ENCODE measurements at regions not wholly inside any gene's neighbourhood (a gene's known extent, or its start where the extent isn't known, plus 50 kb on each side); places are given as distances from the start of the nearest gene placed in this dataset.

DNA sequence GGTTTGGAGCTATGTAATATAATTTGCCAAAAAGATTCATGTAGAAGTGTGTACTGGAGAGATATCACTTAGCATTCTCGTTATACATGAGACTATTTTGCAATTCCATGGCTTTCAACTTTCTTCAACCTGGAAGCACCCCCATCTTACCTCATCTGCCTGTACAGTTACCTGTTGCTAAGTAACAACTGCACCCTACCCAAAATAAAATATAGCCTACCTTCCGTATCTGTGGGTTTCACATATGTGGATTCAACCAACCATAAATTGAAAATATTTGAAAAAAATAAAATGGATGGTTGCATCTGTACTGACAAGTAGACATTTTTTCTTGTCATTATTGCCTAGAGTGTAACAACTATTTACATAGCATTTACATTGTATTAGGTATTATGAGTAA lies 278.3 kb downstream of the PPP1R2C start:
- H4K20me1 ChIP-seq (ENCODE audit: insufficient read depth, low read length): no peaks in the 10 kb centered on the region
- no peak overlapping the region for H3K9ac ChIP-seq (ENCODE audit: low read depth, low read length)
- DNase-seq: no peak
- no peaks in the 10 kb centered on the region for H3K36me3 ChIP-seq (ENCODE audit: insufficient read depth, low read length)
- H3K27me3 ChIP-seq (ENCODE audit: insufficient read depth, low read length, poor library complexity): no peaks in the 10 kb centered on the region
- H3K4me1 ChIP-seq (ENCODE audit: insufficient read depth, low read length): no peaks in the 10 kb centered on the region
- H2AFZ ChIP-seq (ENCODE audit: low read depth, low read length): no peak overlapping the region
- TF ChIP-seq, protein P1, sequence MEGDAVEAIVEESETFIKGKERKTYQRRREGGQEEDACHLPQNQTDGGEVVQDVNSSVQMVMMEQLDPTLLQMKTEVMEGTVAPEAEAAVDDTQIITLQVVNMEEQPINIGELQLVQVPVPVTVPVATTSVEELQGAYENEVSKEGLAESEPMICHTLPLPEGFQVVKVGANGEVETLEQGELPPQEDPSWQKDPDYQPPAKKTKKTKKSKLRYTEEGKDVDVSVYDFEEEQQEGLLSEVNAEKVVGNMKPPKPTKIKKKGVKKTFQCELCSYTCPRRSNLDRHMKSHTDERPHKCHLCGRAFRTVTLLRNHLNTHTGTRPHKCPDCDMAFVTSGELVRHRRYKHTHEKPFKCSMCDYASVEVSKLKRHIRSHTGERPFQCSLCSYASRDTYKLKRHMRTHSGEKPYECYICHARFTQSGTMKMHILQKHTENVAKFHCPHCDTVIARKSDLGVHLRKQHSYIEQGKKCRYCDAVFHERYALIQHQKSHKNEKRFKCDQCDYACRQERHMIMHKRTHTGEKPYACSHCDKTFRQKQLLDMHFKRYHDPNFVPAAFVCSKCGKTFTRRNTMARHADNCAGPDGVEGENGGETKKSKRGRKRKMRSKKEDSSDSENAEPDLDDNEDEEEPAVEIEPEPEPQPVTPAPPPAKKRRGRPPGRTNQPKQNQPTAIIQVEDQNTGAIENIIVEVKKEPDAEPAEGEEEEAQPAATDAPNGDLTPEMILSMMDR (IDR thresholded peaks at IDR 0.05; ENCODE audit: borderline replicate concordance, extremely low read depth, low read length, poor library complexity, severe bottlenecking): no peak
- TF ChIP-seq EZH2 (IDR thresholded peaks at IDR 0.05; ENCODE audit: borderline replicate concordance, low read depth, low read length, severe bottlenecking): no peak
- no peak overlapping the region for H3K27ac ChIP-seq (ENCODE audit: low read length)
- H3K79me2 ChIP-seq (ENCODE audit: insufficient read depth, low read length): no peaks in the 10 kb centered on the region
- H3K4me3 ChIP-seq (ENCODE audit: low read depth in 1 of 2, low read length in 2 of 2): no peak overlapping the region
- H3K4me2 ChIP-seq (ENCODE audit: insufficient read depth, low read length): no peak overlapping the region
- no peaks in the 10 kb centered on the region for H3K9me3 ChIP-seq (ENCODE audit: insufficient read depth, low read length, severe bottlenecking)
- ATAC-seq (ENCODE audit: insufficient read depth, low read depth): no peak

DNA sequence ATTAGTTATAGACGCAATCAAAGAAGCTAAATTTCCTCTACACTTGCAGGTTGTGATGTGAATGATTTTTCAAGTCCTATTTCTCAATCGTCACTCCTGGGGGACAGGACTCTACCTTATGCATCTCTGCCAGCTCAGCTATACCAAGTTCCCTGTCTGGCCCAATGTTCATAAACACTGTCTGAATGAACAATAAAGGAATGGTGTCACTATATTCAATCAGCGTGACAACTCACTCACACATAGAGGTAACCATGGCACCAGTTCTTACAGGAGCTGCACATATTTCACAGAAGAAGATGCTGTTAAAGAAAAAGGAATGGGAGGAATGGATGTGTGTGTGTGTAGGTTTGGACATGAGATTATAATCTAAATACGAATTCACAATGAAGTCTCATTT lies 280.6 kb downstream of the PPP1R2C start:
- H3K27ac ChIP-seq (ENCODE audit: low read length): no peak overlapping the region
- no peaks in the 10 kb centered on the region for H3K27me3 ChIP-seq (ENCODE audit: insufficient read depth, low read length, poor library complexity)
- no peaks in the 10 kb centered on the region for H4K20me1 ChIP-seq (ENCODE audit: insufficient read depth, low read length)
- no peaks in the 10 kb centered on the region for H3K4me1 ChIP-seq (ENCODE audit: insufficient read depth, low read length)
- H3K4me3 ChIP-seq (ENCODE audit: low read depth in 1 of 2, low read length in 2 of 2): no peak overlapping the region
- no peaks in the 10 kb centered on the region for H3K36me3 ChIP-seq (ENCODE audit: insufficient read depth, low read length)
- TF ChIP-seq EZH2 (IDR thresholded peaks at IDR 0.05; ENCODE audit: borderline replicate concordance, low read depth, low read length, severe bottlenecking): no peak
- TF ChIP-seq, protein P1 (IDR thresholded peaks at IDR 0.05; ENCODE audit: borderline replicate concordance, extremely low read depth, low read length, poor library complexity, severe bottlenecking): no peak
- H3K9me3 ChIP-seq (ENCODE audit: insufficient read depth, low read length, severe bottlenecking): no peaks in the 10 kb centered on the region
- DNase-seq (no peak), ATAC-seq (ENCODE audit: insufficient read depth, low read depth) (no peak)
- H3K79me2 ChIP-seq (ENCODE audit: insufficient read depth, low read length): no peaks in the 10 kb centered on the region
- no peak overlapping the region for H2AFZ ChIP-seq (ENCODE audit: low read depth, low read length)
- no peak overlapping the region for H3K4me2 ChIP-seq (ENCODE audit: insufficient read depth, low read length)
- no peak overlapping the region for H3K9ac ChIP-seq (ENCODE audit: low read depth, low read length)

DNA sequence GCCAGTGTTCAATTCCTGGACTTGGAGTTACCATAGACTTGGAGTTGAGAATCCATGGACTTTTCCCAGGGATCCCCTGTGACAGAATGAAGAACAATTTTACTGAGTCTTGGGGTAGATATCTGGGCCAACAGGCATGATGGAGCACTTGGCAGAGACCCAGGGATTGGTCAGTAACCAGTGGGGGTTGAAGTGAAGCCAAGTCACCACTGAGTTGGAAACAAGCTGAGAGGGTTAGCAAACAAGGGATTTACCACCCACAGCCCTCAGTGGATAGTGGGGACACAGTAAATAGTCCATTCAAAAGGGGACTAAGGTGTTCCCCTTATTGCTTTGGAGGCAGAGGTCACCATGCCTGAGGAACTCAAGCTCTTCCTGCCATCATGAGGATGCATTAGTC lies 281.7 kb downstream of the PPP1R2C start:
- TF ChIP-seq EZH2 (IDR thresholded peaks at IDR 0.05; ENCODE audit: borderline replicate concordance, low read depth, low read length, severe bottlenecking): no peak
- TF ChIP-seq, protein P1 (IDR thresholded peaks at IDR 0.05; ENCODE audit: borderline replicate concordance, extremely low read depth, low read length, poor library complexity, severe bottlenecking): no peak
- Histone ChIP-seq H3K79me2 (ENCODE audit: insufficient read depth, low read length) (no peaks in the 10 kb centered on the region), H3K4me1 (ENCODE audit: insufficient read depth, low read length) (no peaks in the 10 kb centered on the region), H3K36me3 (ENCODE audit: insufficient read depth, low read length) (no peaks in the 10 kb centered on the region), H3K4me2 (ENCODE audit: insufficient read depth, low read length) (no peak overlapping the region), H3K9ac (ENCODE audit: low read depth, low read length) (no peak overlapping the region), H2AFZ (ENCODE audit: low read depth, low read length) (no peak overlapping the region), H4K20me1 (ENCODE audit: insufficient read depth, low read length) (no peaks in the 10 kb centered on the region), H3K27me3 (ENCODE audit: insufficient read depth, low read length, poor library complexity) (no peaks in the 10 kb centered on the region), H3K27ac (ENCODE audit: low read length) (no peak overlapping the region), H3K4me3 (ENCODE audit: low read depth in 1 of 2, low read length in 2 of 2) (no peak overlapping the region), H3K9me3 (ENCODE audit: insufficient read depth, low read length, severe bottlenecking) (no peaks in the 10 kb centered on the region)
- ATAC-seq (ENCODE audit: insufficient read depth, low read depth) (no peak), DNase-seq (no peak)

DNA sequence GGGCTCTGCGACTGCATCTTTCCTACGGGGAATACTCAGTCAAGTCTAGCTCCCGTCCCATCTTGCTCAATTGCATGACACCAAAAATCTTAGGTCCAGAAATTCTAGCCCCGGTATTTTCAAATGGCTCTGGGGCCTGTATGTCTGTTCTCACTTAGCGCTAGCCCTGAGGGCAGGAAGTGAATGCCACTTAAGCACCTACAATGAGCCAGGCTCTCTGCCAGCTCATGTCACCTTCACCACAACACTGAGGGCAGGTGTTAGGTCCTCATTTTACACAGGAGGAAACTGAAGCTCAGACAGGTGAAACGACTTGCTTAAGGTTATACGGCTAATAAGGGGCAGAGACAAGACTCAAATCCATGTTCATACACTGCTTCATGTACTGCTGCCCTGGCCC lies 282.8 kb downstream of the PPP1R2C start:
- no peak for ATAC-seq (ENCODE audit: insufficient read depth, low read depth)
- no peaks in the 10 kb centered on the region for H4K20me1 ChIP-seq (ENCODE audit: insufficient read depth, low read length)
- no peak overlapping the region for H2AFZ ChIP-seq (ENCODE audit: low read depth, low read length)
- H3K79me2 ChIP-seq (ENCODE audit: insufficient read depth, low read length): no peaks in the 10 kb centered on the region
- H3K27me3 ChIP-seq (ENCODE audit: insufficient read depth, low read length, poor library complexity): no peaks in the 10 kb centered on the region
- no peaks in the 10 kb centered on the region for H3K4me1 ChIP-seq (ENCODE audit: insufficient read depth, low read length)
- H3K4me3 ChIP-seq (ENCODE audit: low read depth in 1 of 2, low read length in 2 of 2): no peak overlapping the region
- no peak overlapping the region for H3K9ac ChIP-seq (ENCODE audit: low read depth, low read length)
- no peaks in the 10 kb centered on the region for H3K36me3 ChIP-seq (ENCODE audit: insufficient read depth, low read length)
- H3K4me2 ChIP-seq (ENCODE audit: insufficient read depth, low read length): no peak overlapping the region
- no peak overlapping the region for H3K27ac ChIP-seq (ENCODE audit: low read length)
- no peaks in the 10 kb centered on the region for H3K9me3 ChIP-seq (ENCODE audit: insufficient read depth, low read length, severe bottlenecking)
- TF ChIP-seq, protein P1 (IDR thresholded peaks at IDR 0.05; ENCODE audit: borderline replicate concordance, extremely low read depth, low read length, poor library complexity, severe bottlenecking): no peak
- TF ChIP-seq EZH2 (IDR thresholded peaks at IDR 0.05; ENCODE audit: borderline replicate concordance, low read depth, low read length, severe bottlenecking): no peak
- DNase-seq: peak; percentile 7
